ENCODE measurements at regions not wholly inside any gene's neighbourhood (a gene's known extent, or its start where the extent isn't known, plus 50 kb on each side); places are given as distances from the start of the nearest gene placed in this dataset.
"Not testable (repeated sequence)": the region's sequence is repeated elsewhere in the genome, so short reads cannot be mapped to it uniquely, and the experiment has no call there.

- no peak for DNase-seq
- intact Hi-C loops (cut with micrococcal nuclease; ENCODE audit: unreplicated experiment): no loop called here
- TF ChIP-seq CTCF (IDR thresholded peaks at IDR 0.05; ENCODE audit: unreplicated experiment): no peak
- no peaks in the 10 kb centered on the region for H3K4me1 Mint-ChIP-seq (ENCODE audit: low read depth, unreplicated experiment)
- no peaks in the 10 kb centered on the region for H3K27me3 Mint-ChIP-seq (ENCODE audit: unreplicated experiment)
- no peak overlapping the region for H3K4me3 Mint-ChIP-seq (ENCODE audit: low read depth, unreplicated experiment)
- H3K27ac Mint-ChIP-seq (ENCODE audit: unreplicated experiment): no peak overlapping the region
- BruUV-seq (replicated peaks): no TSS peak
- no peaks in the 10 kb centered on the region for H3K36me3 Mint-ChIP-seq (ENCODE audit: insufficient read depth, unreplicated experiment)
- CTCF ChIA-PET: no interaction called here
- H3K9me3 Mint-ChIP-seq (ENCODE audit: low read depth, unreplicated experiment): no peaks in the 10 kb centered on the region
Observed at GRCh38 chr13:38440666-38441065, 91.0 kb downstream of the UFM1 start.

GRCh38 chr13:38444904-38445303 lies 95.3 kb downstream of the UFM1 start:
- no TSS peak for BruUV-seq (replicated peaks)

GRCh38 chr13:38452656-38453055 lies 103.0 kb downstream of the UFM1 start:
- CTCF ChIA-PET: no interaction called here
- DNase-seq: no peak
- Mint-ChIP-seq H3K9me3 (ENCODE audit: low read depth, unreplicated experiment) (no peaks in the 10 kb centered on the region), H3K36me3 (ENCODE audit: insufficient read depth, unreplicated experiment) (no peaks in the 10 kb centered on the region), H3K27me3 (ENCODE audit: unreplicated experiment) (no peaks in the 10 kb centered on the region), H3K4me3 (ENCODE audit: low read depth, unreplicated experiment) (no peak overlapping the region), H3K27ac (ENCODE audit: unreplicated experiment) (no peak overlapping the region), H3K4me1 (ENCODE audit: low read depth, unreplicated experiment) (no peaks in the 10 kb centered on the region)
- TF ChIP-seq CTCF (IDR thresholded peaks at IDR 0.05; ENCODE audit: unreplicated experiment): no peak
- intact Hi-C loops (cut with micrococcal nuclease; ENCODE audit: unreplicated experiment): no loop called here
- BruUV-seq (replicated peaks): no TSS peak

More at GRCh38 chr13:38444904-38445303, 95.3 kb downstream of the UFM1 start:
- Mint-ChIP-seq H3K4me1 (ENCODE audit: low read depth, unreplicated experiment) (no peaks in the 10 kb centered on the region), H3K27me3 (ENCODE audit: unreplicated experiment) (no peaks in the 10 kb centered on the region), H3K36me3 (ENCODE audit: insufficient read depth, unreplicated experiment) (no peaks in the 10 kb centered on the region), H3K9me3 (ENCODE audit: low read depth, unreplicated experiment) (no peaks in the 10 kb centered on the region), H3K4me3 (ENCODE audit: low read depth, unreplicated experiment) (no peak overlapping the region), H3K27ac (ENCODE audit: unreplicated experiment) (no peak overlapping the region)
- DNase-seq: no peak
- TF ChIP-seq CTCF (IDR thresholded peaks at IDR 0.05; ENCODE audit: unreplicated experiment): no peak
- CTCF ChIA-PET: no interaction called here
- intact Hi-C loops (cut with micrococcal nuclease; ENCODE audit: unreplicated experiment): no loop called here

GRCh38 chr13:38462605-38463004 lies 113.0 kb downstream of the UFM1 start:
- DNase-seq: no peak
- Mint-ChIP-seq H3K36me3 (ENCODE audit: insufficient read depth, unreplicated experiment) (no peaks in the 10 kb centered on the region), H3K4me3 (ENCODE audit: low read depth, unreplicated experiment) (no peak overlapping the region), H3K27me3 (ENCODE audit: unreplicated experiment) (no peaks in the 10 kb centered on the region), H3K9me3 (ENCODE audit: low read depth, unreplicated experiment) (no peaks in the 10 kb centered on the region), H3K27ac (ENCODE audit: unreplicated experiment) (no peak overlapping the region), H3K4me1 (ENCODE audit: low read depth, unreplicated experiment) (no peaks in the 10 kb centered on the region)
- intact Hi-C loops (cut with micrococcal nuclease; ENCODE audit: unreplicated experiment): no loop called here
- no peak for TF ChIP-seq CTCF (IDR thresholded peaks at IDR 0.05; ENCODE audit: unreplicated experiment)
- BruUV-seq (replicated peaks): no TSS peak
- CTCF ChIA-PET: no interaction called here

- no peaks in the 10 kb centered on the region for H3K9me3 Mint-ChIP-seq (ENCODE audit: low read depth, unreplicated experiment)
- H3K4me1 Mint-ChIP-seq (ENCODE audit: low read depth, unreplicated experiment): no peaks in the 10 kb centered on the region
- H3K27me3 Mint-ChIP-seq (ENCODE audit: unreplicated experiment): no peaks in the 10 kb centered on the region
- no TSS peak for BruUV-seq (replicated peaks)
- CTCF ChIA-PET: no interaction called here
- no peaks in the 10 kb centered on the region for H3K36me3 Mint-ChIP-seq (ENCODE audit: insufficient read depth, unreplicated experiment)
- no peak overlapping the region for H3K27ac Mint-ChIP-seq (ENCODE audit: unreplicated experiment)
- TF ChIP-seq CTCF (IDR thresholded peaks at IDR 0.05; ENCODE audit: unreplicated experiment): no peak
- DNase-seq: no peak
- intact Hi-C loops (cut with micrococcal nuclease; ENCODE audit: unreplicated experiment): no loop called here
- H3K4me3 Mint-ChIP-seq (ENCODE audit: low read depth, unreplicated experiment): no peak overlapping the region
Observed at GRCh38 chr13:38463048-38463447, 113.4 kb downstream of the UFM1 start.

GRCh38 chr13:38472411-38472810 lies 122.8 kb downstream of the UFM1 start:
- CTCF ChIA-PET: not testable (repeated sequence)

More at GRCh38 chr13:38472411-38472810, 122.8 kb downstream of the UFM1 start:
- H3K4me3 Mint-ChIP-seq (ENCODE audit: low read depth, unreplicated experiment); H3K36me3 Mint-ChIP-seq (ENCODE audit: insufficient read depth, unreplicated experiment); intact Hi-C loops (cut with micrococcal nuclease; ENCODE audit: unreplicated experiment); H3K4me1 Mint-ChIP-seq (ENCODE audit: low read depth, unreplicated experiment); H3K27me3 Mint-ChIP-seq (ENCODE audit: unreplicated experiment); H3K27ac Mint-ChIP-seq (ENCODE audit: unreplicated experiment); H3K9me3 Mint-ChIP-seq (ENCODE audit: low read depth, unreplicated experiment); BruUV-seq (replicated peaks); DNase-seq: not testable (repeated sequence)
